DND-41 (cell line): ENCODE measurements at regions not wholly inside any gene's neighbourhood (a gene's known extent, or its start where the extent isn't known, plus 50 kb on each side); places are given as distances from the start of the nearest gene placed in this dataset.

Experiments
- ATAC-seq: fragments of 200-7000 bp; cut with Tn5 transposase; 3 replicates; pipeline ENCODE4 v1.9.1; 2021; ENCODE audit warnings: low read depth; ENCODE audit not compliant: insufficient read depth
- DNase-seq: peaks from one replicate; pipeline ENCODE4 v3.0.0-alpha.2; 2020
- H2AFZ ChIP-seq: 2 replicates; pipeline ENCODE4 v1.6.0; 2012; ENCODE audit warnings: low read depth, low read length
- H3K27ac ChIP-seq: 2 replicates; pipeline ENCODE4 v1.5.1; 2012; ENCODE audit warnings: low read length, inconsistent platforms
- H3K27me3 ChIP-seq: fragments of 200-600 bp; sonication (generic); 2 replicates; pipeline ENCODE4 v1.6.0; 2012; ENCODE audit warnings: low read length, mild to moderate bottlenecking, inconsistent platforms; ENCODE audit not compliant: insufficient read depth, poor library complexity
- H3K36me3 ChIP-seq: 2 replicates; pipeline ENCODE4 v1.5.1; 2012; ENCODE audit warnings: low read length, inconsistent platforms; ENCODE audit not compliant: insufficient read depth
- H3K4me1 ChIP-seq: 2 replicates; pipeline ENCODE4 v1.5.1; 2012; ENCODE audit warnings: mild to moderate bottlenecking, low read length; ENCODE audit not compliant: insufficient read depth
- H3K4me2 ChIP-seq: 2 replicates; pipeline ENCODE4 v1.6.0; 2012; ENCODE audit warnings: mild to moderate bottlenecking, moderate library complexity, low read length, inconsistent platforms; ENCODE audit not compliant: insufficient read depth
- H3K4me3 ChIP-seq, 2 experiments: fragments of 200-600 bp in 1 of 2; shearing (Covaris generic) in 1 of 2; 2 replicates each; pipeline ENCODE4 v1.5.1; 2012 to 2016; ENCODE audit warnings: inconsistent platforms in 2 of 2, low read length in 2 of 2, mild to moderate bottlenecking in 2 of 2, low read depth in 1 of 2, moderate library complexity in 1 of 2
- H3K79me2 ChIP-seq: 2 replicates; pipeline ENCODE4 v1.6.0; 2012; ENCODE audit warnings: low read length, inconsistent platforms; ENCODE audit not compliant: insufficient read depth
- H3K9ac ChIP-seq: 2 replicates; pipeline ENCODE4 v1.6.0; 2012; ENCODE audit warnings: low read depth, mild to moderate bottlenecking, inconsistent platforms, low read length, moderate library complexity
- H3K9me3 ChIP-seq: 2 replicates; pipeline ENCODE4 v1.5.1; 2012; ENCODE audit warnings: low read length, moderate library complexity, mild to moderate bottlenecking, inconsistent platforms; ENCODE audit not compliant: insufficient read depth, severe bottlenecking
- H4K20me1 ChIP-seq: 2 replicates; pipeline ENCODE4 v1.6.0; 2012; ENCODE audit warnings: low read length; ENCODE audit not compliant: insufficient read depth
- CTCF ChIP-seq: IDR thresholded peaks from 2 replicates; pipeline ENCODE4 v1.5.1; 2012; ENCODE audit warnings: borderline replicate concordance, low read length, moderate library complexity, mild to moderate bottlenecking; ENCODE audit not compliant: poor library complexity, severe bottlenecking; ENCODE audit errors: extremely low read depth
- EZH2 ChIP-seq: IDR thresholded peaks from 3 replicates; pipeline ENCODE4 v1.6.1; 2012; ENCODE audit warnings: borderline replicate concordance, low read depth, mild to moderate bottlenecking, moderate library complexity, low read length, inconsistent platforms; ENCODE audit not compliant: severe bottlenecking

- Histone ChIP-seq H3K4me3 (no peak overlapping the region), H3K9ac (no peak overlapping the region), H3K4me1 (0 out of 2 replicates have a peak, but pooled peaks cover 4% of the 10 kb centered on the region), H3K79me2 (no peaks in the 10 kb centered on the region), H3K4me2 (no peak overlapping the region), H3K27me3 (no peaks in the 10 kb centered on the region), H2AFZ (no peak overlapping the region), H3K9me3 (no peaks in the 10 kb centered on the region), H4K20me1 (no peaks in the 10 kb centered on the region), H3K27ac (no peak overlapping the region), H3K36me3 (no peaks in the 10 kb centered on the region)
- no peak for ATAC-seq
- no peak for TF ChIP-seq EZH2
- no peak for DNase-seq
Measured at GRCh38 chr14:34334329-34334728, 127.7 kb downstream of the SPTSSA start.

GRCh38 chr14:34331728-34332623, 130.1 kb downstream of the SPTSSA start:
- H3K9ac ChIP-seq, result no peak overlapping the region
- TF ChIP-seq CTCF (peak; percentile 87), EZH2 (no peak)

GRCh38 chr14:34330846-34331245, 131.2 kb downstream of the SPTSSA start:
- Histone ChIP-seq H3K9ac (no peak overlapping the region), H3K4me1 (0 out of 2 replicates have a peak, but pooled peaks cover 4% of the 10 kb centered on the region), H3K4me2 (no peak overlapping the region), H4K20me1 (no peaks in the 10 kb centered on the region), H3K27ac (no peak overlapping the region), H3K9me3 (no peaks in the 10 kb centered on the region), H3K4me3 (no peak overlapping the region), H3K36me3 (no peaks in the 10 kb centered on the region), H3K79me2 (no peaks in the 10 kb centered on the region), H3K27me3 (no peaks in the 10 kb centered on the region), H2AFZ (no peak overlapping the region)
- DNase-seq (no peak), ATAC-seq (no peak)
- TF ChIP-seq CTCF (no peak), EZH2 (no peak)

More at GRCh38 chr14:34331728-34332623, 130.1 kb downstream of the SPTSSA start:
- Histone ChIP-seq H4K20me1 (no peaks in the 10 kb centered on the region), H3K4me3 (no peak overlapping the region), H3K27me3 (no peaks in the 10 kb centered on the region), H2AFZ (peak overlapping the region; percentile 50), H3K4me1 (0 out of 2 replicates have a peak, but pooled peaks cover 4% of the 10 kb centered on the region), H3K9me3 (no peaks in the 10 kb centered on the region), H3K4me2 (no peak overlapping the region), H3K36me3 (no peaks in the 10 kb centered on the region), H3K27ac (no peak overlapping the region), H3K79me2 (no peaks in the 10 kb centered on the region)
- DNase-seq, result peak; percentile 65
- peak; percentile 91 for ATAC-seq

- Histone ChIP-seq H3K4me2 (no peak overlapping the region), H3K27ac (no peak overlapping the region), H3K79me2 (no peaks in the 10 kb centered on the region), H4K20me1 (no peaks in the 10 kb centered on the region), H3K36me3 (no peaks in the 10 kb centered on the region), H3K9ac (no peak overlapping the region), H3K27me3 (no peaks in the 10 kb centered on the region), H3K4me3 (no peak overlapping the region), H3K4me1 (0 out of 2 replicates have a peak, but pooled peaks cover 4% of the 10 kb centered on the region), H2AFZ (no peak overlapping the region), H3K9me3 (no peaks in the 10 kb centered on the region)
- DNase-seq (no peak), ATAC-seq (no peak)
- TF ChIP-seq CTCF (no peak), EZH2 (no peak)
Measured at GRCh38 chr14:34329301-34329700, 132.7 kb downstream of the SPTSSA start.
